PC-3 (cell line): ENCODE measurements at regions not wholly inside any gene's neighbourhood (a gene's known extent, or its start where the extent isn't known, plus 50 kb on each side); places are given as distances from the start of the nearest gene placed in this dataset.

Experiments
- CTCF ChIP-seq: fragments of 300-600 bp; sonication (generic); conservative IDR thresholded peaks from 2 replicates; pipeline ENCODE4 v1.5.1; 2017; ENCODE audit warnings: antibody characterized with exemption, low read depth, mild to moderate bottlenecking, low read length
- EZH2 ChIP-seq: fragments of 300-600 bp; sonication (generic); IDR thresholded peaks from one replicate; pipeline ENCODE4 v1.6.1; 2017; ENCODE audit warnings: antibody characterized with exemption, mild to moderate bottlenecking, low read length; ENCODE audit not compliant: unreplicated experiment

DNA sequence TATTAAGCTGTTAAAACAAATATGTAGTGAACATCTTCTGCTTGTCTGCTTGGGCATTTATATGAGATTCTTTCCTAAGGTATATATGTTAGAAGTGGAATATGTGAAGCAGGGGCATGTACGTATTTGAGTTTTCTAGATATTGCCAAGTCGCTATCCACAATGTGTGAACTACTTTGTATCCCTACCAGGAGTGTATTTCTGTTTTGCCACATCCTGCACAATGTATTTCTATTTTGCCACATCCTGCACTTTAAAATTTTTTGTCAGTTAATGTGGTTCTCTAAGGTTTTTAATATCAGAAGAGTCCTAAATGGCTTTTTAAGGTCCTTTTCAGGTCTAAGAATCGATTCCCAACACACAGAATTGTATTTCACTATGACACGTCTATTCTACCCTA lies 141.7 kb upstream of the ATP5MC3 start:
- no peak for TF ChIP-seq EZH2
- TF ChIP-seq CTCF = no peak
